GM21529 (cell line): ENCODE measurements at regions not wholly inside any gene's neighbourhood (a gene's known extent, or its start where the extent isn't known, plus 50 kb on each side); places are given as distances from the start of the nearest gene placed in this dataset.
"Not testable (repeated sequence)": the region's sequence is repeated elsewhere in the genome, so short reads cannot be mapped to it uniquely, and the experiment has no call there.

Experiments used
- ATAC-seq: cut with Tn5 transposase; IDR thresholded peaks from one replicate; pipeline ENCODE4 v1.9.1; 2021; ENCODE audit not compliant: unreplicated experiment

DNA sequence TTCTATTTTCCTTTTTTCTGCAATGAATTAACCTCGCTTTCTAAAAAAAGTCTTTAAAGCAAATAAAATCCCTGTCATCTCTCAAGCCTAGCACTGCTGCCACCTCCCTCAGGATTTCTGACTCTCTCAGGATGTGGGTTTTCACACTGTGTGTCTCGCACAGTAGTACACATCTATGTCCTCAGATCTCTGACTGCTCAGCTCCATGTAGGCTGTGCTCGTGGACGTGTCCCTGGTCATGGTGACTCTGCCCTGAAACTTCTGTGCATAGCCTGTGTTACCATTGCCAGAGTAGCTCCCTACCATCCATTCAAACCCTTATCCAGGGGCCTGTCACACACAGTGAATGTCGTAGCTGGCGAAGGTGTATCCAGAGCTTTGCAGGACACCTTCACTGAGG, 619.3 kb downstream of the TMEM121 start:
- ATAC-seq: not testable (repeated sequence)

DNA sequence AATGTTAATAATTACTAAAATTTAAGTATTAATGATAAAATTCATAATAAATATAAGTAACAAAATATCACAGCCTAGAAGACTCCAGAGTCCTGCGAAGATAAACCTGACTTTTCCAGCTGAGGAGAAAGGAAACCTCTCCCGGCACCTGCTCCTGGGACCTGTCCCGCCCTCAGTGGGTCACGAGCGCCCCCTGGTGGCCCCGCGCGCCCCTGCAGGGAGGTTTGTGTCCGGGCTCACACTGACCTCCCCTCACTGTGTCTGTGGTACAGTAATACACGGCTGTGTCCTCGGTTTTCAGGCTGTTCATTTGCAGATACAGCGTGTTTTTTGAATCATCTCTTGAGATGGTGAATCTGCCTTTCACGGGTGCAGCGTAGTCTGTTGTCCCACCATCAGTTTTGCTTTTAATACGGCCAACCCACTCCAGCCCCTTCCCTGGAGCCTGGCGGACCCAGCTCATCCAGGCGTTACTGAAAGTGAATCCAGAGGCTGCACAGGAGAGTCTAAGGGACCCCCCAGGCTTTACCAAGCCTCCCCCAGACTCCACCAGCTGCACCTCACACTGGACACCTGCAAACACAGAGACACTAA, 627.1 kb downstream of the TMEM121 start:
- not testable (repeated sequence) for ATAC-seq

DNA sequence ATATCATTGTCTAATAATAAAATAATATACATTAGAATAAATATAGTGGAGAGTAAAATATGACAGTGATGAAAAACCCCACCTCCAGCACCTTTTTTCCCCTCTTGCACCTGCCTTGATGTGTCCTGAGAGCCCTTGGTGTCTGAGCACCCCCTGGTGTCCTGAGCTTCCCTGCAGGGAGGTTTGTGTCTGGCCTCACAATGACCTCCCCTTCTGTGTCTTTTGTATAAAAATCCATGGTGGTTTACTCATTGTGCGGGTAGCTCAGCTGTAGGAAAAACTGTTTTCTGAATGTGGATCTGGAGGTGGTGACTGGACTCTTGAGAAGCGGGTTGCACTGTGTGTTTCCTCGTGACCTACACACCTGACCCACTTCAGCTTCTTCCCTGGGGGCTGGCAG, 636.9 kb downstream of the TMEM121 start:
- no peak for ATAC-seq

DNA sequence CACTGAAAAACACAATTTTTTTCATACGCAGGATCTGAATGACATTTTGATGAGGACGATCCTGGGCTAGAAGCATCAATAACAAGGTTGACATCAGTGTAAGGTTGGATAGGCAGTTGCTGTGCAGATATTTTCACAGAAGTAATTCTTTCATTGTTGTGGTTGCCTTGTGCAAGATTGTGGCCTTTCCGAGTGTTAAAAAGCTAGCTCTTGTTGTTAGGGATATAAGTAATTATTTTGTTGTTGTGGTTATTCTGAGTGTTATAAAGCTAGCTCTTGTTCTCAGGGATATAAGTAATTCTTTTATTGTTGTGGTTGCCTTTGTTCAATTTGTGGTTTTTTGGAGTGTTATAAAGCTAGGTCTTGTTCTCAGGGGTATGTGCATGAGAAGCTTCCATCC, 637.4 kb downstream of the TMEM121 start:
- not testable (repeated sequence) for ATAC-seq

DNA sequence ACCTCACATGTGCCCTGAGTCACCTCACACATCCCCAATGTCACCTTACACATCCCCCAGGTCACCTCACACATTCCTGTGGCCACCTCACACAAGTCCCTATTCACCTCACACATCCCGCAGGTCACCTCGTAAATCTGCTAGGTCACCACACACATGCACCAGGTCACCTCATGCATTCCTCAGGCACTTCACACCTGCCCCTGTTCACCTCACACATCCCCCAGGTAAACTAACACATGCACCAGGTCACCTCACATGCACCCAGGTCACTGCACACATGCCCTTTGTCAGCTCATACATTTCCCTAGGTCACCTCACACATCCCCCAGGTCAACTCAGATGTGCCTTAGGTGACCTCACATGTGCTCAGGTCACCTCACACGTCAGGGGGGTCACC, 639.8 kb downstream of the TMEM121 start:
- no peak for ATAC-seq

DNA sequence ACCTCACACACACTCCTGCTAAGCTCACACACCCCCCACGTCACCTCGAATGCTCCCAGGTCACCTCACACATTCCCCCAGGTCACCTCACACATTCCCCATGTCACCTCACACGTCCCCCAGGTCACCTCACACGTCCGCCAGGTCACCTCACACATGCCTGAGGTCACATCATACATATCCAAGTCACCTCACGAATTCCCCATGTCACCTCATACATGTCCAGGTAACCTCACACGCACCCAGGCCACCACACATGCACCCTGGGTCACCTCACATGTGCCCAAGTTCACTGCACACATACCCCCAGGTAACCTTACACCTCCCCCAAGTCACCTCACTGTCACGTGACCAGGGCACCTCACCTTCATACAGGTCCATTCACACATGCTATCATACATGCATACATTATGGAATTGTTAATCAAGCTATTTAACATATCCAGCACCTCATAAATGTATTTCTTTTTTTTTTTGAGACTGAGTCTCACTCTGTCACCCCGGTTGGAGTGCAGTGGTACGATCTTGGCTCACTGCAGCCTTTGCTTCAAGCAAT, 640.3 kb downstream of the TMEM121 start:
- no peak for ATAC-seq

DNA sequence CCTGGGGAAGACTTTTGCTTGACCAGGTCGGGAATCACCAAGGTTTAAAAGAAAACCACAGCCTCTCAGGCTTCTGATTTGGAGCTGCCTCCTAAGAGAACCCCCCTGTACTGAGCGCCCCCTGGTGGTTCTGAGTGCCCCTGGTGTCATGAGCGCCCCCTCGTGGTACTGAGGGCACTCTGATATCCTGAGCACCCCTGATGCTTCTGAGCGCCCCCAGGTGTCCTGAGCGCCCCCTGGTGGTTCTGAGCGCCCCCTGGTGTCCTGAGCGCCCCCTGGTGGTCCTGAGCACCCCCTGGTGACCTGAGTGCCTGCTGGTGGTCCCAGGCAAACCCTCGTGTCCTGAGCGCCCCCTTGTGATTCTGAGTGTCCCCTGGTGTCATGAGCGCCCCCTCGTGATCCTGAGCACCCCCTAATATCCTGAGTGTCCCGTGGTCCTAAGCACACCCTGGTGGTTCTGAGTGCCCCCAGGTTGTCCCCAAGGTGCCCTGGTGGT, 643.8 kb downstream of the TMEM121 start:
- ATAC-seq: not testable (repeated sequence)

DNA sequence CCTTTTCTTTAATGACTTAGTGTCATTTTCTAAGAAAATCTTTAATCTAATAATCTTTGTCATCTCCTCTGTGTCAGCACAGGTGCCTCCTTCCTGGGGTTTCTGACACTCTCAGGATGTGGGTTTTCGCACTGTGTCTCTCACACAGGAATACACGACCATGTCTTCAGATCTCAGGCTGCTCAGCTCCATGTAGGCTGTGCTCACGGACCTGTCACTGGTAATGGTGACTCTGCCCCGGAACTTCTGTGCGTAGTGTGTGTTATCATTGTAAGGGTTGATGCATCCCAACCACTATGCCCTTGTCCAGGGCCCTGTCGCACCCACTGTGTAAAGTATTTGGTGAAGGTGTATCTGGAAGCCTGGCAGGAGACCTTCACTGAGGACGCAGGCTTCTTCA, 647.8 kb downstream of the TMEM121 start:
- no peak for ATAC-seq

DNA sequence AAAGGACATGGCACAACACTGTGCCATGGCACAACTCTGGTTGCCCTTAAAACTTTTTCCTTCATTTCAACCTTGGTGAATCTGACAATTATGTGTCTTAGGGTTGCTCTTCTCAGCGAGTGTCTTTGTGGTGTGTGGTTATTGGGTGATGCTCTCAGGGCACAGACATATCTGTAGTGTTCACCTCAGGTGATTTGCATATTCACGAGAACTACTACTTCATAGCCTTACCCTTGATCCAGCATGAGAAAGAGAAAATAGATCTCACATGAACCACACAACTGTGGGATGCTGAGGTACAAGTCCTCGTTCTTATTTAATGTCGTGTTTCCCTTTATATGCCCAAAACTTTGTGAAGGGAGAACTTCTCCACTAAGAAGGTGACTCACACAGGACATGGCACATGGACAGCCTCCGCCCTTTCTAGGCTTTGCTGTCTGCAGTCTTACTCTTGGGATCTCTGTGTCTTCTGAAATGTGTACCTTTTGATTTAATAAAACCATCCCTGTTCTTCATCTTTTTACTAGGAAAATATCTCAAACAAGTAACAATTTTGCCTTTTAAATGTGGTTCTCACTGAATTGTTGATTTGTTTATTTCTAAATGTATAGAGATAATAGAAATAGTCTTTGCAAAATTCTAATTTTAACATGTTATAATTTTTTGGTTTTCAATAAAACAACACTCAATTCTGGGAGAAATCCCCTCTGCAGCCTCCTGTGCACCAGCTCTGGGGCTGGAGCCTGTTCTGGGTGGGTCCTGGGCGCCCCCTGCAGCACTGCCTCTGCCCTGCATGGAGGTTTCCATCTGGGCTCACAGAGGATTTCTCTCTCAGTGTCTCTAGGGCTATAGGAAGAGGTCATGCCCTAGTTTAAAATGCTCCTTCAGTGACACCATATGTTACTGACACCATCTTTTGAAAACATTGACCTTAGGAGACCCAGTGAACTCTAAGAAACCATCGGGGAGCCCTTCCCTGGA, 651.2 kb downstream of the TMEM121 start:
- not testable (repeated sequence) for ATAC-seq

DNA sequence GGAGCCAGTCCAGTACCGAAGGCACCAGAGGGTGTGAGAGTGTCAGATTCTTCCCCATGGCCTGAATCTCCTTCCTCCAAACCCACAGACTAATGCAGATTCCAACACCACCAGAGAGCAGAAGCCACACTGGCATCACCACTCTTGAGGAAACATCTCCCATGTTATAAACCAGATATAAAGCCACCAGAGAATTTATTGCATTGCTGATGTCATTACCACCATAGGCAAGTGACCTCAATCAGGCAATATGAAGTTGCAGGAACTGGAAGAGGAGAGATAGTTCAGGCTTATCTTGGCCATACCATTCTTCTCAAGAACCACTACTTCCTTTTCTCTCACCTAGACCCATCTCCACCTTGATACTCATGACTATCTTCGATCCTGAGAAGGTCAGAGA, 653.4 kb downstream of the TMEM121 start:
- ATAC-seq: no peak

DNA sequence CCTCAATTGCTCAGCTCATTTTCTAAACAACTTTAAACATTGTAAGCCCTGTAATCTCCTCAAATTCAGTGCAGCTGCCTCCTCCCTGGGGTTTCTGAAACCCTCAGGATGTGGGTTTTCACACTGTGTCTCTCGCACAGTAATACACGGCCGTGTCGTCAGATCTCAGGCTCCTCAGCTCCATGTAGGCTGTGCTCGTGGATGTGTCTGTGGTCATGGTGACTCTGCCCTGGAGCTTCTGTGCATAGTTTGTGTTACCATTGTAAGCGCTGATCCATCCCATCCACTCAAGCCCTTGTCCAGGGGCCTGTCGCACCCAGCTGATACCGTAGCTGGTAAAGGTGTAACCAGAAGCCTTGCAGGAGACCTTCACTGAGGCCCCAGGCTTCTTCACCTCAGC, 658.4 kb downstream of the TMEM121 start:
- not testable (repeated sequence) for ATAC-seq

DNA sequence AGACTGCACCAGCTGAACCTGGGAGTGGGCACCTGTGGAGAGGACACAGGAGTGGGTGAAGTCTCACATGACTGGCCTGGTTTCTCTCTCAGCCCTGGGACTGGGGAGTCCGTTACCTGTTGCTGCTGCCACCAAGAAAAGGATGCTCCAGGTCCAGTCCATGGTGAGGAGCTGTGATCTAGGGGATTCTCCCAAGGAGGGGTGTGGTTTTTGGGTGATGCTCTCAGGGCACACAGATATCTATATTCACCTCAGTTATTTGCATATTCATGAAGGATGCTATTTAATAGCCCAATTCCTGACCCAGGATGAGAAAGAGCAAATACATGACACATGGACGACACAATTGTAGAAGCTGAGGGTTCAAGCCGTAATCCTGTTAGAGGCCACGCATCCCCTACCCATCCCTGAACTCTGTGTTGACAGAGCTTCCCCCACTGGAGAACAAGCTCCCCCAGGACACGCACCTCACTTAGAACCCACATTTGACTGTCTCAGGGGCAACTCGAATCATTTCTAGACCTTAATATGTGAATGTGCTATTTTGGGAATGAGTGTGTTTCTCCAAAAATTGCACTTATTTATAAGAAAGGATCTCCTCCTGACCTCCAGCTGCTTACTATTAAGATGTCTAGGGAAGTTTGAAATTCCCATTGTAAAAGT, 658.9 kb downstream of the TMEM121 start:
- not testable (repeated sequence) for ATAC-seq

DNA sequence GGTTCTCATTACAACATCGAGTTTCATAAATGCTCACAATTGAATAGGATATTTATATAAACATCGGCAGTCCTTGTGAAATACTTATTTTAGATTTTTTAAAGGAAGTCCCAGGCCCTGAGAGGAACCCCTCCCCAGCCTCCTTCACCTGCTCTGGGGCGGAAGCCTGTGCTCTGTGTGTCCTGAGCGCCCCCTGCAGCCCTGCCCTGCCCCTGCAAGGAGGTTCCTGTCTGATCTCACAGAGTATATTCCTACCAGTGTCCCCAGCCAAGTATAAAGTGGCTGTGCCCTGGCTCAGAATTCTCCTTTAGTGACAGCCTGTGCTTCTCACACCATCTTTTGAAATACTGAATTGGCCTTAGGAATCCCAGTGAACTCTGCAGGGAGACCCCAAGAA, 659.5 kb downstream of the TMEM121 start:
- no peak for ATAC-seq

DNA sequence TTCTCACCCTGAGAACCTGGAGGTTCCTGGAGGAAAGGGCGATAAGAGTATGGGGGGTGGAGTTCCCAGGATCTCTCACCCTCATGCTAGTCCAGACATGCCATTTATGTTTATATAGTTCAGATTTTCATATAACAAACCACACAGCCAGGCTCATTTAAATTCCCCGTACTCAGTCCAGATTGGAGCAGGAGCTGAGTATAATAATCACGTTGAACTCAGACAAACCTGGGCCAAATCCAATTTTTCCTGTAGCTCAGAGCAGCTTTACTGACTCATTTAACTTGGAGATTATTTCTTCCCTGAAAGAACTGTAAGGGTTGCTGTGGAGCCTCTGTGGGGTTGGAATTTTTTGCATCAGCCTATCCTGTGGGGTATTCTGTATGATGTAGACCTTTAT, 660.8 kb downstream of the TMEM121 start:
- no peak for ATAC-seq

DNA sequence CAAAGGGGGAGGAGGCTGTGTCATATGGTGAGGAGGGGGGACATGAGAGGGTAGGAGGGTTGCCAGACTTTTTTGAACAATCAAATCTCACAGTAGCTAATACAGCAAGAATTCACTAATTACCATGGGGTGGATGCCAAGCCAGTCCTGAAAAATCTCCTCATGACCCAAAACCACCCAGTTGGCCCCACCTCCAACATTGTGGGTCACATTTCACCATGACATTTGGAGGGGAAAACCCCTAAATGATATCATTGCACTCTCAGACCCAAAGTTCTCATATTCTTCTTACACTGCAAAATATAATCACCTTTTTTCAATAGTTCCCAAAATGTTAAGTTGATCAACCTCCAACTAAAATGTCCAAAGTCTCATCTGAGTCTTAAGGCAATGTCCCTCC, 666.3 kb downstream of the TMEM121 start:
- not testable (repeated sequence) for ATAC-seq

DNA sequence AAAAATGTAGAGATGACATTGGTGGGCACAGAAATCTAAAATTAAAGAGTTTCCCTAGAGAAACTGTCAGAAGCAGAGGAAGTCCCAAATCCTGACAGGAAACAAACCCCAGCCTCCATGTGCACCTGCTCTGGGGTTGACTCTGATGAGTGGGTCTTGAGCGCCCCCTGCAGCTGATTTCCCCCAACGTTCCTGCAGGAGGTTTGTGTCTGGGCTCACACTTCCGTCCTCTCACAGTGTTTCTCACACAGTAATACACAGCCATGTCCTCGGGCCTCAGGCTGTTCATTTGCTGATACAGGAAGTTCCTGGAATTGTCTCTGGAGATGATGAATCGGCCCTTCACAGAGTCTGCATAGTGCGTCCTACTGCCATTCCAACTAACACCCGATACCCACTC, 670.1 kb downstream of the TMEM121 start:
- not testable (repeated sequence) for ATAC-seq

DNA sequence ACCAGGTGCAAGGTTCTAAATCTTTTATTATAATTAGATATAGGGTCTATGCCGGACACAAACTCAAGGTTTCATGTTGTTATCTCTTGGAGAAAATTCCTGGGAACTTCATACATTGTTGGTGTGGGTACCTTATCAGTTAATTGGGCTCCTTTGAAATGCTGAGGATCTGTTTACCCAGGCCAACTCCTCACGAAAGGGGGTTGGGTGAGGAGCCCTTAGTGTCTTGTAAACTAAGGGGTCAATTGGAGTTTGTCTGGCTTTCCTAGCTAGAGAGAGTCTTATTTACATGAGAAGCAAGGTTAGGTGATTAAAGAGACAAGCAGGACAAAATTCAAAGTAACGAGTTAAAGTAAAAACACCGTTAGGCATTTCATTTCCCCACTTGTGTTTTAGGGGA, 670.9 kb downstream of the TMEM121 start:
- not testable (repeated sequence) for ATAC-seq

DNA sequence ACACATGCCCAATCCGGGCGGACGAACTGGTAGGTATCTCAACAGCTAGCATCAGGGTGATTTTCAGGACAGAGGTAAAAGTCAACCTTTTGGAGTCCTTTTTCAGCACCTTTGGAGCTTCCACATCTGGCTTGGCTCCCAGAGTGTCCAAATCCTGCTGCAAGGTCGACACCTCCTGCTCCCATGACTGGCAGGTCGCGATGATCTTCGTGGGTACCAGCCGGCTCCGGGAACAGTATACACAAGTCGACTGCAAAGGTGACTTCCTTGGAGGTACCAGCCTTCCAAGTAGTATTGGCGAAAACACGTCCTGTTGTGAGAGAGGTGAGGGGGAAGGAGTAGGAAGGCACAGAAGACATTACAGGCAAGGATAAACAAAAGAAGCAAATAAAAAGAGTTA, 672.7 kb downstream of the TMEM121 start:
- ATAC-seq: no peak

DNA sequence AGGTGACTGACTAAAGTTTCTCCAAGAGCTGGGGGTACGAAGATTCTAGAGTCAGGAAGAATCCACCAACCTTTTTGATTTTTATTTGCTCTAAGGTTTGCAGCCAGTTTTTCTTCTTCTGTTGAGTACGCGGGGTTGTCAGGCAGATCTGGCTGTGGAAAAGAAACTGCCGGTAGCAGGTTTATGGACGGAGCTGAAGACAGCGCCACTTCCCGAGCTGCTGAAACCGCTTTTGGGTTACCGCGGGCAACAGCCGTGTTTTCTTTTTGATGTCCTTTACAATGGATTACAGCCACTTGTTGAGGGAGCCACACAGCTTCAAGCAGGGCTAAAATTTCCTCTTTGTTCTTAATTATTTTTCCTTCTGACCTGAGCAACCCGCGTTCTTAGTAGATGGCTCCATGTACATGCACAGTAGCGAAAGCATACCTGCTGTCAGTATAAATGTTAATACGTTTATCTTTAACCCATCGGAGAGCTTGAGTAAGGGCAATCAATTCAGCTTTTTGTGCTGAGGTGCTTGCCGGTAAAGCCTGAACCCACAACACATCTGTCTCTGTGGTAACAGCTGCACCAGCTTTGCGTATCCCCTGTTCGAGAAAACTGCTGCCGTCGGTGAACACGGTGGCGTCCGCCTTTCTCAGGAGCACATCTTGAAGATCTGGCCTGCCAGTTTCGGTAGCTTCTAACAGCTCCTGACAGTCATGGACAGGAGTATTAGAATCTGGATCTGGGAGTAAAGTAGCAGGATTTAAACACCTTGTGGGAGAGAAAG, 674.3 kb downstream of the TMEM121 start:
- no peak for ATAC-seq

DNA sequence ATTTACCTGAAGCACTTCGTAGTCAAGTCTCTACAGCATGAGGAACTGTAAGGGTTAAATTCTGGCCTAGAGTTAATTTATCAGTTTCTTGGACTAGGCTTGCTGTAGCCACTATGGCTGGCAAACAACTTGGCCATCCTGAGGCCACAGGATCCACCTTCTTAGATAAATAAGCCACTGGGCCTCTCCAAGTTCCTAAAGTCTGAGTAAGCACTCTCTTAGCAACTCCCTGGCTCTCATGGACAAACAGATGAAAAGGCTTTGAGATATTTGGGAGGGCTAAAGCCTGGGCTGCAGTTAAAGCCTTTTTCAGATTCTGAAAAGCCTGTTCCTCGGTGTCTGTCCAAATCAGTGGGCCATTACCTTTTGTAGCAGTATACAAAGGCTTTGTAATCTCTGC, 675.0 kb downstream of the TMEM121 start:
- ATAC-seq: no peak

DNA sequence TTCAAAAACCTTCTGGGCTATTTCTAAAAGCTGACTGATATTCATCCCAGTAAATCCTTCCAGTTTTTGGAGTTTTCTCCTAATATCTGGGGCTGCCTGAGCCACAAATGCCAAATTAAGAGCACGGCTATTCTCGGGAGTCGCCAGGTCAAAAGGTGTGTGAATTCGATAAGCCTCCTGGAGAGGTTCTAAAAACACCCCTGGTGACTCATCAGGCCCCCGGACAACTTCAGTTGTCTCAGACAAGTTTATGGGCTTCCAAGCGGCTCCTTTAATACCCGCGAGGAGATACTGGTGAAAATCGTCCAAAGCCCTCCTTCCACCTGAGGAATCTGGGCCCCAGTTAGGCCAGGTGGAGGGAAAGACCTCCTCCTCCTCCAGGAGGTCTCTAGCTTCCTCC, 677.1 kb downstream of the TMEM121 start:
- ATAC-seq: no peak
